DND-41 (cell line): ENCODE measurements at regions not wholly inside any gene's neighbourhood (a gene's known extent, or its start where the extent isn't known, plus 50 kb on each side); places are given as distances from the start of the nearest gene placed in this dataset.

Source experiments
- CTCF ChIP-seq: IDR thresholded peaks from 2 replicates; pipeline ENCODE4 v1.5.1; 2012; ENCODE audit warnings: borderline replicate concordance, low read length, moderate library complexity, mild to moderate bottlenecking; ENCODE audit not compliant: poor library complexity, severe bottlenecking; ENCODE audit errors: extremely low read depth
- EZH2 ChIP-seq: IDR thresholded peaks from 3 replicates; pipeline ENCODE4 v1.6.1; 2012; ENCODE audit warnings: borderline replicate concordance, low read depth, mild to moderate bottlenecking, moderate library complexity, low read length, inconsistent platforms; ENCODE audit not compliant: severe bottlenecking

- TF ChIP-seq CTCF, result no peak
- no peak for TF ChIP-seq EZH2
Observed at GRCh38 chrX:36916941-36917340, 91.2 kb upstream of the FAM47C start.
